22Rv1 (cell line): ENCODE measurements at regions not wholly inside any gene's neighbourhood (a gene's known extent, or its start where the extent isn't known, plus 50 kb on each side); places are given as distances from the start of the nearest gene placed in this dataset.

Experiments
- ZFX ChIP-seq: fragments of 450-650 bp; IDR thresholded peaks from 2 replicates; pipeline ENCODE4 v1.6.1; 2017; ENCODE audit warnings: antibody characterized with exemption, borderline replicate concordance
- TF ChIP-seq, protein P1 (sequence below): fragments of 450-650 bp; IDR thresholded peaks from 2 replicates; pipeline ENCODE4 v1.5.1; 2017; ENCODE audit warnings: mild to moderate bottlenecking

GRCh38 chrX:724256-724655, 93.7 kb downstream of the SHOX start:
- TF ChIP-seq, protein P1, sequence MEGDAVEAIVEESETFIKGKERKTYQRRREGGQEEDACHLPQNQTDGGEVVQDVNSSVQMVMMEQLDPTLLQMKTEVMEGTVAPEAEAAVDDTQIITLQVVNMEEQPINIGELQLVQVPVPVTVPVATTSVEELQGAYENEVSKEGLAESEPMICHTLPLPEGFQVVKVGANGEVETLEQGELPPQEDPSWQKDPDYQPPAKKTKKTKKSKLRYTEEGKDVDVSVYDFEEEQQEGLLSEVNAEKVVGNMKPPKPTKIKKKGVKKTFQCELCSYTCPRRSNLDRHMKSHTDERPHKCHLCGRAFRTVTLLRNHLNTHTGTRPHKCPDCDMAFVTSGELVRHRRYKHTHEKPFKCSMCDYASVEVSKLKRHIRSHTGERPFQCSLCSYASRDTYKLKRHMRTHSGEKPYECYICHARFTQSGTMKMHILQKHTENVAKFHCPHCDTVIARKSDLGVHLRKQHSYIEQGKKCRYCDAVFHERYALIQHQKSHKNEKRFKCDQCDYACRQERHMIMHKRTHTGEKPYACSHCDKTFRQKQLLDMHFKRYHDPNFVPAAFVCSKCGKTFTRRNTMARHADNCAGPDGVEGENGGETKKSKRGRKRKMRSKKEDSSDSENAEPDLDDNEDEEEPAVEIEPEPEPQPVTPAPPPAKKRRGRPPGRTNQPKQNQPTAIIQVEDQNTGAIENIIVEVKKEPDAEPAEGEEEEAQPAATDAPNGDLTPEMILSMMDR, result no peak
- TF ChIP-seq ZFX, result no peak
